ENCODE measurements at regions not wholly inside any gene's neighbourhood (a gene's known extent, or its start where the extent isn't known, plus 50 kb on each side); places are given as distances from the start of the nearest gene placed in this dataset.
"Not testable (repeated sequence)": the region's sequence is repeated elsewhere in the genome, so short reads cannot be mapped to it uniquely, and the experiment has no call there.

DNA sequence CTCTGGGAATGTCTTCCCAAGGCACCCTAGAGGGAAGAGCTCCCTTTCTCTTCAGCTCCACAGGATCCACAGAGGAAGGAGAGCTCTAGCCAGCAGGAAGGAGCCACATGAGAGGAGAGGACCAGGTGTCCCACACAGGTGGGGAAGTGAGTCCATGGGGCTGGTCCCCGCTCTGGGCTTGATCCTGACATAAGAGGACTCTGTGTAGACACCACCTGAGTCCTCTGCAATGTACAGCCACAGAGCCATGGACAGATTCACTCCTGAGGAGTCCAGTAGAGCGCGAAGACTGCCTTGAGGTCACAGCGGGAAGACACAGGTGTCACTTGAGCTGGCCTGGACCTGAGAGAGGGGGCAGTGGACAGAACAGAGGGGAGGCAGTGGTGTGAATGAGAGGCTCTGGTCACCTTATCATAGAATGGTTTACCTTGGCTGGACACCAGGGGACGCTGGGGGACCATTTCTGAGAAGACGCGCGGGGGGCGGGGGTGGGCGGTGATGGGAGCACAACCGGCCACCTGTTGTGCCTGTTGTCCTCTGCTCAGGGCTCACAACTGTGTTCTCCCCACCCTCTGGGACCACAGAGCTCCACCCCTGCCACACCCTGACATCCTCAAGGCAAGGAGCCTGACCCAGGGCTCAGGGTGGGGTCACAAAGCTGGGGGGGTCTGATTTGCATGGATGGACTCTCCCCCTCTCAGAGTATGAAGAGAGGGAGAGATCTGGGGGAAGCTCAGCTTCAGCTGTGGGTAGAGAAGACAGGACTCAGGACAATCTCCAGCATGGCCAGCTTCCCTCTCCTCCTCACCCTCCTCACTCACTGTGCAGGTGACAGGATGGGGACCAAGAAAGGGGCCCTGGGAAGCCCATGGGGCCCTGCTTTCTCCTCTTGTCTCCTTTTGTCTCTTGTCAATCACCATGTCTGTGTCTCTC is 128.2 kb downstream of the ZNF280B start:
- 21 to 25% methylated on average over 11 of the region's 11 CpGs for WGBS, 2 experiments
- H3K27me3 ChIP-seq (ENCODE audit: control insufficient read depth, insufficient read depth, low read length, poor library complexity, severe bottlenecking) = peaks cover 99% of the 10 kb centered on the region
- H3K27ac ChIP-seq (ENCODE audit: insufficient read depth, low read depth, low read length, poor library complexity, severe bottlenecking) = no peak overlapping the region
- H3K9me3 ChIP-seq (ENCODE audit: control insufficient read depth, low read length) = no peaks in the 10 kb centered on the region
- H3K4me3 ChIP-seq (ENCODE audit: insufficient read depth, low read depth, low read length) = no peak overlapping the region
- H3K36me3 ChIP-seq (ENCODE audit: control insufficient read depth, insufficient read depth, low read length) = no peaks in the 10 kb centered on the region
- no peaks in the 10 kb centered on the region for H3K4me1 ChIP-seq (ENCODE audit: control insufficient read depth, insufficient read depth, low read length)

GRCh38 chr22:22381292-22381691 is 127.2 kb downstream of the ZNF280B start:
- not testable (repeated sequence) for H3K36me3 ChIP-seq (ENCODE audit: control insufficient read depth, insufficient read depth, low read length); H3K27ac ChIP-seq (ENCODE audit: insufficient read depth, low read depth, low read length, poor library complexity, severe bottlenecking); H3K9me3 ChIP-seq (ENCODE audit: control insufficient read depth, low read length); H3K4me3 ChIP-seq (ENCODE audit: insufficient read depth, low read depth, low read length); H3K4me1 ChIP-seq (ENCODE audit: control insufficient read depth, insufficient read depth, low read length)
- WGBS, 2 experiments = 81 to 86% methylated on average over 2 of the region's 2 CpGs
- peaks cover 99% of the 10 kb centered on the region for H3K27me3 ChIP-seq (ENCODE audit: control insufficient read depth, insufficient read depth, low read length, poor library complexity, severe bottlenecking)

DNA sequence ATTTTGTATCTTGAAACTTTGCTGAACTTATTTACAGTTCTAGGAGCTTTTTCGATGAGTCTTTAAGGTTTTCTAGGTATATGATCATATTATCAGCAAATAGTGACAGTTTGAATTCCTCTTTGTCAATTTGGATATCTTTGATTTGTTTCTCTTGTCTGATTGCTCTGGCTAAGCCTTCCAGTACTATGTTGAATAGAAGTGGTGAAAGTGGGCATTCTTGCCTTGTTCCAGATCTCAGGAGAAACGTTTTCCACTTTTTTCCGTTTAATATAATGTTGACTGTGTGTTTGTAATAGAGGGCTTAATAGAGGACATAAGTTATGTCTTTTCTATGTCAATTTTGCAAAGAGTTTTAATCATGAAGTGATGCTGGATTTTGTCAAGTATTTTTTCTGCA is 124.3 kb downstream of the ZNF280B start:
- Histone ChIP-seq H3K4me1 (ENCODE audit: control insufficient read depth, insufficient read depth, low read length) (no peaks in the 10 kb centered on the region), H3K36me3 (ENCODE audit: control insufficient read depth, insufficient read depth, low read length) (no peaks in the 10 kb centered on the region), H3K4me3 (ENCODE audit: insufficient read depth, low read depth, low read length) (no peak overlapping the region), H3K9me3 (ENCODE audit: control insufficient read depth, low read length) (no peaks in the 10 kb centered on the region), H3K27me3 (ENCODE audit: control insufficient read depth, insufficient read depth, low read length, poor library complexity, severe bottlenecking) (peaks cover 99% of the 10 kb centered on the region), H3K27ac (ENCODE audit: insufficient read depth, low read depth, low read length, poor library complexity, severe bottlenecking) (no peak overlapping the region)
- WGBS, 2 experiments = 40 to 47% methylated on average over 3 of the region's 3 CpGs

DNA sequence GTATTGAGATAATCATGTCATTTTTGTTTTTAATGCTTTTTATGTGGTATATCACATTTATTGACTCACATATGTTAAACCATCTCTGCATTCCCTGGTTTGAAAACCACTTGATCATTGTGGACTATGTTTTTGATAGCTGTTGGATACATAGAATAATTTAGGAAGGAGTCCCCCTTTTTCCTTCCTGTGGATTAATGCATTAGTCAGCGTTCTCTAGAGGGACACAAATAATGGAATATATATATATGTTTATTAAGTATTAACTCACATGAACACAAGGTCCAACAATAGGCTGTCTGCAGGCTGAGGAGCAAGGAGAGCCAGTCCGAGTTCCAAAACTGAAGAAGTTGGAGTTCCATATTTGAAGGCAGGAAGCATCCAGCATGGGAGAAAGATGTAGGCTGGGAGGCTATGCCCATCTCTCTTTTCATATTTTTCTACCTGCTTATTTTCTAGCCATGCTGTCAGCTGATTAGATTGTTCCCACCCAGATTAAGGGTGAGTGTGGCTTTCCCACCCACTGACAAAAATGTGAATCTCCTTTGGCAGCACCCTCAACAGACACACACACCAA is 123.8 kb downstream of the ZNF280B start:
- no peaks in the 10 kb centered on the region for H3K9me3 ChIP-seq (ENCODE audit: control insufficient read depth, low read length)
- no peak overlapping the region for H3K27ac ChIP-seq (ENCODE audit: insufficient read depth, low read depth, low read length, poor library complexity, severe bottlenecking)
- H3K27me3 ChIP-seq (ENCODE audit: control insufficient read depth, insufficient read depth, low read length, poor library complexity, severe bottlenecking) = peaks cover 99% of the 10 kb centered on the region
- no peaks in the 10 kb centered on the region for H3K4me1 ChIP-seq (ENCODE audit: control insufficient read depth, insufficient read depth, low read length)
- H3K4me3 ChIP-seq (ENCODE audit: insufficient read depth, low read depth, low read length) = no peak overlapping the region
- no peaks in the 10 kb centered on the region for H3K36me3 ChIP-seq (ENCODE audit: control insufficient read depth, insufficient read depth, low read length)
- WGBS, 2 experiments = 86 to 88% methylated on average over 1 of the region's 2 CpGs

- H3K27ac ChIP-seq (ENCODE audit: insufficient read depth, low read depth, low read length, poor library complexity, severe bottlenecking) = no peak overlapping the region
- no peak overlapping the region for H3K4me3 ChIP-seq (ENCODE audit: insufficient read depth, low read depth, low read length)
- WGBS, 2 experiments = 65 to 66% methylated on average over 10 of the region's 10 CpGs
- H3K36me3 ChIP-seq (ENCODE audit: control insufficient read depth, insufficient read depth, low read length) = no peaks in the 10 kb centered on the region
- peaks cover 100% of the 10 kb centered on the region for H3K27me3 ChIP-seq (ENCODE audit: control insufficient read depth, insufficient read depth, low read length, poor library complexity, severe bottlenecking)
- H3K9me3 ChIP-seq (ENCODE audit: control insufficient read depth, low read length) = no peaks in the 10 kb centered on the region
- no peaks in the 10 kb centered on the region for H3K4me1 ChIP-seq (ENCODE audit: control insufficient read depth, insufficient read depth, low read length)
These were observed 121.7 kb downstream of the ZNF280B start for GRCh38 chr22:22386602-22387385.

- Histone ChIP-seq H3K36me3 (ENCODE audit: control insufficient read depth, insufficient read depth, low read length) (no peaks in the 10 kb centered on the region), H3K9me3 (ENCODE audit: control insufficient read depth, low read length) (no peaks in the 10 kb centered on the region), H3K27ac (ENCODE audit: insufficient read depth, low read depth, low read length, poor library complexity, severe bottlenecking) (no peak overlapping the region), H3K4me1 (ENCODE audit: control insufficient read depth, insufficient read depth, low read length) (no peaks in the 10 kb centered on the region), H3K27me3 (ENCODE audit: control insufficient read depth, insufficient read depth, low read length, poor library complexity, severe bottlenecking) (peaks cover 99% of the 10 kb centered on the region), H3K4me3 (ENCODE audit: insufficient read depth, low read depth, low read length) (no peak overlapping the region)
- 39 to 50% methylated on average over 1 of the region's 1 CpG for WGBS, 2 experiments
These were observed 121.2 kb downstream of the ZNF280B start for GRCh38 chr22:22387386-22387736.

GRCh38 chr22:22388090-22388489 is 120.5 kb downstream of the ZNF280B start:
- WGBS, 2 experiments = 82 to 87% methylated on average over 5 of the region's 5 CpGs
- Histone ChIP-seq H3K36me3 (ENCODE audit: control insufficient read depth, insufficient read depth, low read length) (no peaks in the 10 kb centered on the region), H3K27ac (ENCODE audit: insufficient read depth, low read depth, low read length, poor library complexity, severe bottlenecking) (no peak overlapping the region), H3K27me3 (ENCODE audit: control insufficient read depth, insufficient read depth, low read length, poor library complexity, severe bottlenecking) (peaks cover 97% of the 10 kb centered on the region), H3K4me1 (ENCODE audit: control insufficient read depth, insufficient read depth, low read length) (no peaks in the 10 kb centered on the region), H3K9me3 (ENCODE audit: control insufficient read depth, low read length) (no peaks in the 10 kb centered on the region), H3K4me3 (ENCODE audit: insufficient read depth, low read depth, low read length) (no peak overlapping the region)

DNA sequence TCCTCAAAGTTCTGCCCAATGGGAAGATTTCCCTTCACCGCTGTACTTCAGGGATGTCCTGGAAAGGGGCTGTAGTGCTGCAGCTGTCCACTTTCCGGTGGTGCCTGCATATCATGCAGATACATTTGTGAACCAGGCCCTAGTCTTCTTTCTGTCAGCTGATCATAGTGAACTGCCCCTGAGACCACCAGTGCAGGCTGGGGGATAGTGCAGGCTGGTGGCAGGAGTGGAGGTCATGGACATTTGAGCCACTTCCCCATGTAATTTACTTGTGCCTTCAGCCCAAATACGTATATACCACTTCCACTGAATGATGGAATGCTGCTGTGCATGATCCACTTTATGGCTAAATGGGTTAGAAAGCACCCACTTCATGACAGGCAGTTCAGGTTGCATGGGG is 120.0 kb downstream of the ZNF280B start:
- Histone ChIP-seq H3K4me1 (ENCODE audit: control insufficient read depth, insufficient read depth, low read length) (no peaks in the 10 kb centered on the region), H3K4me3 (ENCODE audit: insufficient read depth, low read depth, low read length) (no peak overlapping the region), H3K9me3 (ENCODE audit: control insufficient read depth, low read length) (no peaks in the 10 kb centered on the region), H3K36me3 (ENCODE audit: control insufficient read depth, insufficient read depth, low read length) (no peaks in the 10 kb centered on the region), H3K27ac (ENCODE audit: insufficient read depth, low read depth, low read length, poor library complexity, severe bottlenecking) (no peak overlapping the region), H3K27me3 (ENCODE audit: control insufficient read depth, insufficient read depth, low read length, poor library complexity, severe bottlenecking) (peaks cover 96% of the 10 kb centered on the region)
- WGBS, 2 experiments = 88 to 90% methylated on average over 3 of the region's 3 CpGs

GRCh38 chr22:22389467-22389866 is 119.1 kb downstream of the ZNF280B start:
- Histone ChIP-seq H3K27me3 (ENCODE audit: control insufficient read depth, insufficient read depth, low read length, poor library complexity, severe bottlenecking) (peaks cover 94% of the 10 kb centered on the region), H3K36me3 (ENCODE audit: control insufficient read depth, insufficient read depth, low read length) (no peaks in the 10 kb centered on the region), H3K27ac (ENCODE audit: insufficient read depth, low read depth, low read length, poor library complexity, severe bottlenecking) (no peak overlapping the region), H3K4me3 (ENCODE audit: insufficient read depth, low read depth, low read length) (no peak overlapping the region), H3K4me1 (ENCODE audit: control insufficient read depth, insufficient read depth, low read length) (no peaks in the 10 kb centered on the region), H3K9me3 (ENCODE audit: control insufficient read depth, low read length) (no peaks in the 10 kb centered on the region)
- WGBS, 2 experiments = 93 to 95% methylated on average over 5 of the region's 5 CpGs

GRCh38 chr22:22390989-22391388 is 117.6 kb downstream of the ZNF280B start:
- Histone ChIP-seq H3K4me1 (ENCODE audit: control insufficient read depth, insufficient read depth, low read length) (no peaks in the 10 kb centered on the region), H3K4me3 (ENCODE audit: insufficient read depth, low read depth, low read length) (no peak overlapping the region), H3K9me3 (ENCODE audit: control insufficient read depth, low read length) (no peaks in the 10 kb centered on the region), H3K27me3 (ENCODE audit: control insufficient read depth, insufficient read depth, low read length, poor library complexity, severe bottlenecking) (peaks cover 94% of the 10 kb centered on the region), H3K36me3 (ENCODE audit: control insufficient read depth, insufficient read depth, low read length) (no peaks in the 10 kb centered on the region), H3K27ac (ENCODE audit: insufficient read depth, low read depth, low read length, poor library complexity, severe bottlenecking) (no peak overlapping the region)
- 85% methylated on average over 4 of the region's 4 CpGs for WGBS, 2 experiments
